Naive thymus-derived CD4-positive, alpha-beta T cell (primary cell): ENCODE measurements at regions not wholly inside any gene's neighbourhood (a gene's known extent, or its start where the extent isn't known, plus 50 kb on each side); places are given as distances from the start of the nearest gene placed in this dataset.

ENCODE experiments used
- ATAC-seq: fragments of 150-1000 bp; cut with Tn5 transposase; 2 replicates; pipeline ENCODE4 v1.10.0; 2021; ENCODE audit warnings: mild to moderate bottlenecking, moderate library complexity
- CTCF ChIA-PET: fragments of 350-600 bp; sonication (Branson Sonifier 250); formaldehyde crosslinking; loops from one replicate; lab custom pipeline; 2021; ENCODE audit warnings: antibody characterized with exemption; lab: Charles Lee
- POLR2A ChIA-PET: fragments of 350-600 bp; sonication (Branson Sonifier 250); formaldehyde crosslinking; loops from one replicate; lab custom pipeline; 2021; ENCODE audit warnings: antibody characterized with exemption, inconsistent platforms; lab: Charles Lee
- DNase-seq, 9 donors: peaks; one replicate each; pipeline versions ENCODE4 v3.0.0 to v3.0.0-alpha.2; 2020 to 2022; ENCODE audit warnings: mixed read lengths in 1 of 9
- H3K27ac ChIP-seq: one replicate; pipeline ENCODE4 v1.7.0; 2013; ENCODE audit warnings: mild to moderate bottlenecking, low read depth, low read length, moderate library complexity
- H3K27me3 ChIP-seq, 2 donors: one replicate each; pipeline ENCODE4 v1.7.0; 2013; ENCODE audit warnings: low read length in 2 of 2, mild to moderate bottlenecking in 2 of 2, moderate library complexity in 2 of 2; ENCODE audit not compliant: control insufficient read depth in 2 of 2, insufficient read depth in 2 of 2
- H3K36me3 ChIP-seq, 3 experiments: 1 replicate in 2 of 3; 2 replicates in 1 of 3; pipeline ENCODE4 v1.7.0; 2013; ENCODE audit warnings: low read length in 3 of 3, mild to moderate bottlenecking in 3 of 3, moderate library complexity in 1 of 3; ENCODE audit not compliant: insufficient read depth in 3 of 3, control insufficient read depth in 2 of 3
- H3K4me1 ChIP-seq, 2 donors: one replicate each; pipeline ENCODE4 v1.7.0; 2013; ENCODE audit warnings: low read length in 2 of 2, mild to moderate bottlenecking in 2 of 2, moderate library complexity in 1 of 2; ENCODE audit not compliant: control insufficient read depth in 2 of 2, insufficient read depth in 2 of 2
- H3K4me3 ChIP-seq: 2 replicates; pipeline ENCODE4 v1.7.0; 2013; ENCODE audit warnings: mild to moderate bottlenecking, low read length
- H3K9me3 ChIP-seq, 3 experiments: 1 replicate in 2 of 3; 2 replicates in 1 of 3; pipeline ENCODE4 v1.7.0; 2013; ENCODE audit warnings: low read length in 3 of 3; ENCODE audit not compliant: control insufficient read depth in 2 of 3
- H3K27ac Mint-ChIP-seq, 9 donors: one replicate each; pipeline ENCODE4 v1.8.0; 2020 to 2022; ENCODE audit warnings: mixed read lengths in 9 of 9, mild to moderate bottlenecking in 8 of 9, moderate library complexity in 5 of 9, inconsistent platforms in 2 of 9
- H3K27me3 Mint-ChIP-seq, 5 donors: one replicate each; pipeline ENCODE4 v1.8.0; 2021 to 2022; ENCODE audit warnings: mixed read lengths in 5 of 5, mild to moderate bottlenecking in 1 of 5
- H3K36me3 Mint-ChIP-seq, 5 donors: one replicate each; pipeline ENCODE4 v1.8.0; 2020 to 2022; ENCODE audit warnings: mixed read lengths in 5 of 5, mild to moderate bottlenecking in 3 of 5, inconsistent platforms in 1 of 5
- H3K4me1 Mint-ChIP-seq, 7 donors: one replicate each; pipeline ENCODE4 v1.8.0; 2020 to 2022; ENCODE audit warnings: mixed read lengths in 7 of 7, mild to moderate bottlenecking in 3 of 7, inconsistent platforms in 1 of 7
- H3K4me3 Mint-ChIP-seq, 10 donors: one replicate each; pipeline ENCODE4 v1.8.0; 2020 to 2022; ENCODE audit warnings: mild to moderate bottlenecking in 10 of 10, mixed read lengths in 10 of 10, moderate library complexity in 6 of 10, inconsistent platforms in 2 of 10
- H3K9me3 Mint-ChIP-seq, 11 donors: one replicate each; pipeline ENCODE4 v1.8.0; 2020 to 2022; ENCODE audit warnings: mixed read lengths in 11 of 11, mild to moderate bottlenecking in 4 of 11, inconsistent platforms in 1 of 11, moderate library complexity in 1 of 11
- intact Hi-C, 2 donors: fragments of 100-400 bp; cut with micrococcal nuclease; formaldehyde crosslinking; loops; one replicate each; pipeline ENCODE4 v1.15.1; 2023

GRCh38 chr4:43351970-43352806 lies 459.7 kb downstream of the GRXCR1 start:
- DNase-seq, result no peak
- intact Hi-C loops, result no loop called here
- Histone ChIP-seq H3K4me3 (no peak overlapping the region), H3K36me3 (no peaks in the 10 kb centered on the region), H3K4me1 (no peaks in the 10 kb centered on the region), H3K27me3 (no peaks in the 10 kb centered on the region), H3K9me3 (no peaks in the 10 kb centered on the region), H3K27ac (no peak overlapping the region)
- Mint-ChIP-seq H3K27ac (no peak overlapping the region), H3K9me3 (peaks cover 1 to 20% (median 5%) of the 10 kb centered on the region in 11 donors), H3K27me3 (no peaks in the 10 kb centered on the region), H3K36me3 (peaks cover 0 to 4% (median 0%) of the 10 kb centered on the region in 5 donors), H3K4me1 (no peaks in the 10 kb centered on the region), H3K4me3 (no peak overlapping the region)
- ChIA-PET CTCF (no interaction called here), POLR2A (no interaction called here)
- ATAC-seq, result no peak

- Mint-ChIP-seq H3K36me3 (peaks cover 0 to 4% (median 0%) of the 10 kb centered on the region in 5 donors), H3K4me1 (no peaks in the 10 kb centered on the region), H3K9me3 (peaks cover 1 to 18% (median 4%) of the 10 kb centered on the region in 11 donors), H3K4me3 (no peak overlapping the region), H3K27ac (no peak overlapping the region), H3K27me3 (no peaks in the 10 kb centered on the region)
- intact Hi-C loops, result no loop called here
- ChIA-PET POLR2A (no interaction called here), CTCF (no interaction called here)
- no peak overlapping the region for H3K4me3 ChIP-seq
- ATAC-seq, result no peak
- no peaks in the 10 kb centered on the region for H3K27me3 ChIP-seq
- no peak for DNase-seq
- H3K9me3 ChIP-seq, result no peaks in the 10 kb centered on the region
- H3K4me1 ChIP-seq, result no peaks in the 10 kb centered on the region
- no peaks in the 10 kb centered on the region for H3K36me3 ChIP-seq
- H3K27ac ChIP-seq, result no peak overlapping the region
Measured at GRCh38 chr4:43352859-43353258, 460.3 kb downstream of the GRXCR1 start.

GRCh38 chr4:43353552-43353951 lies 461.0 kb downstream of the GRXCR1 start:
- Mint-ChIP-seq H3K9me3 (peaks cover 0 to 13% (median 3%) of the 10 kb centered on the region in 11 donors), H3K4me1 (no peaks in the 10 kb centered on the region), H3K27ac (no peak overlapping the region), H3K27me3 (no peaks in the 10 kb centered on the region), H3K4me3 (no peak overlapping the region), H3K36me3 (peaks cover 0 to 4% (median 0%) of the 10 kb centered on the region in 5 donors)
- Histone ChIP-seq H3K27me3 (no peaks in the 10 kb centered on the region), H3K4me1 (no peaks in the 10 kb centered on the region), H3K4me3 (no peak overlapping the region), H3K36me3 (no peaks in the 10 kb centered on the region), H3K9me3 (no peaks in the 10 kb centered on the region), H3K27ac (no peak overlapping the region)
- intact Hi-C loops, result no loop called here
- ChIA-PET CTCF (no interaction called here), POLR2A (no interaction called here)
- DNase-seq (no peak), ATAC-seq (no peak)

GRCh38 chr4:43356786-43357185 lies 464.3 kb downstream of the GRXCR1 start:
- H3K4me3 ChIP-seq, result no peak overlapping the region
- no peak for DNase-seq
- intact Hi-C loops, result no loop called here
- no peaks in the 10 kb centered on the region for H3K4me1 ChIP-seq
- no peaks in the 10 kb centered on the region for H3K27me3 Mint-ChIP-seq
- H3K4me3 Mint-ChIP-seq, result no peak overlapping the region
- ChIA-PET CTCF (no interaction called here), POLR2A (no interaction called here)
- no peaks in the 10 kb centered on the region for H3K36me3 ChIP-seq
- ATAC-seq, result no peak
- H3K27ac ChIP-seq, result no peak overlapping the region
- H3K36me3 Mint-ChIP-seq, result no peaks in the 10 kb centered on the region
- H3K4me1 Mint-ChIP-seq, result no peaks in the 10 kb centered on the region
- no peaks in the 10 kb centered on the region for H3K9me3 ChIP-seq
- no peak overlapping the region for H3K27ac Mint-ChIP-seq
- peaks cover 0 to 11% (median 3%) of the 10 kb centered on the region in 11 donors for H3K9me3 Mint-ChIP-seq
- no peaks in the 10 kb centered on the region for H3K27me3 ChIP-seq

- no peak overlapping the region for H3K4me3 ChIP-seq
- no peak overlapping the region for H3K27ac Mint-ChIP-seq
- ChIA-PET CTCF (interaction anchor here (0.7 kb wide), 1 partner anchor 73 kb away, joined by 3 read pairs; no protein-coding TSS in a partner anchor), POLR2A (no interaction called here)
- ATAC-seq (no peak), DNase-seq (no peak)
- no peaks in the 10 kb centered on the region for H3K36me3 ChIP-seq
- intact Hi-C loops, result no loop called here
- H3K27me3 Mint-ChIP-seq, result no peaks in the 10 kb centered on the region
- H3K27me3 ChIP-seq, result no peaks in the 10 kb centered on the region
- no peaks in the 10 kb centered on the region for H3K9me3 ChIP-seq
- H3K4me1 ChIP-seq, result no peaks in the 10 kb centered on the region
- no peaks in the 10 kb centered on the region for H3K4me1 Mint-ChIP-seq
- no peaks in the 10 kb centered on the region for H3K36me3 Mint-ChIP-seq
- no peak overlapping the region for H3K27ac ChIP-seq
- no peak overlapping the region for H3K4me3 Mint-ChIP-seq
- peaks cover 0 to 11% (median 3%) of the 10 kb centered on the region in 11 donors for H3K9me3 Mint-ChIP-seq
Measured at GRCh38 chr4:43357252-43357974, 464.9 kb downstream of the GRXCR1 start.

GRCh38 chr4:43360296-43360695 lies 467.8 kb downstream of the GRXCR1 start:
- ChIA-PET CTCF (no interaction called here), POLR2A (no interaction called here)
- intact Hi-C loops, result no loop called here

More at GRCh38 chr4:43360296-43360695, 467.8 kb downstream of the GRXCR1 start:
- H3K4me1 Mint-ChIP-seq, result no peaks in the 10 kb centered on the region
- H3K27me3 Mint-ChIP-seq, result no peaks in the 10 kb centered on the region
- Histone ChIP-seq H3K4me3 (no peak overlapping the region), H3K9me3 (no peaks in the 10 kb centered on the region), H3K4me1 (no peaks in the 10 kb centered on the region), H3K36me3 (no peaks in the 10 kb centered on the region), H3K27me3 (no peaks in the 10 kb centered on the region), H3K27ac (no peak overlapping the region)
- no peaks in the 10 kb centered on the region for H3K36me3 Mint-ChIP-seq
- H3K27ac Mint-ChIP-seq, result no peak overlapping the region
- ATAC-seq, result no peak
- peaks cover 0 to 11% (median 0%) of the 10 kb centered on the region in 11 donors for H3K9me3 Mint-ChIP-seq
- no peak for DNase-seq
- no peak overlapping the region for H3K4me3 Mint-ChIP-seq
